ENCODE measurements at regions not wholly inside any gene's neighbourhood (a gene's known extent, or its start where the extent isn't known, plus 50 kb on each side); places are given as distances from the start of the nearest gene placed in this dataset.

GRCh38 chr2:45332094-45332493 lies 279.0 kb downstream of the SRBD1 start (continued):
- TF ChIP-seq MAX (IDR thresholded peaks at IDR 0.05): no peak

GRCh38 chr2:45331410-45331786 lies 279.7 kb downstream of the SRBD1 start:
- Histone ChIP-seq H3K27ac (ENCODE audit: low read depth in 1 of 2, low read length in 2 of 2) (no peak overlapping the region), H3K27me3 (ENCODE audit: control insufficient read depth in 4 of 4, insufficient read depth in 4 of 4, low read length in 3 of 4) (no peaks in the 10 kb centered on the region), H3K4me3 (ENCODE audit: low read depth in 1 of 3, low read length in 3 of 3) (no peak overlapping the region), H3K36me3 (ENCODE audit: control insufficient read depth in 4 of 4, insufficient read depth in 3 of 4, low read depth in 1 of 4, low read length in 3 of 4) (no peaks in the 10 kb centered on the region), H3K4me1 (ENCODE audit: control insufficient read depth in 4 of 4, insufficient read depth in 4 of 4, low read length in 3 of 4) (peaks cover 10 to 22% (median 18%) of the 10 kb centered on the region in 4 donors), H3K9ac (ENCODE audit: low read depth in 1 of 2, low read length in 2 of 2) (no peak overlapping the region), H3K9me3 (ENCODE audit: control insufficient read depth in 4 of 4, low read length in 3 of 4) (no peaks in the 10 kb centered on the region)
- TF ChIP-seq MAX (IDR thresholded peaks at IDR 0.05): no peak
- no peak for TF ChIP-seq JUND (IDR thresholded peaks at IDR 0.05)
- TF ChIP-seq RXRA (IDR thresholded peaks at IDR 0.05): no peak
- TF ChIP-seq FOXA2 (IDR thresholded peaks at IDR 0.05): no peak
- no peak for TF ChIP-seq ZBTB33 (IDR thresholded peaks at IDR 0.05)
- no peak for TF ChIP-seq CTCF (IDR thresholded peaks at IDR 0.05; ENCODE audit: low read depth, low read length, missing input control)
- no peak for DNase-seq (ENCODE audit: low spot score)
- 36% methylated on average over 7 of the region's 7 CpGs for WGBS

GRCh38 chr2:45330637-45331409 lies 280.2 kb downstream of the SRBD1 start:
- Histone ChIP-seq H3K27me3 (ENCODE audit: control insufficient read depth in 4 of 4, insufficient read depth in 4 of 4, low read length in 3 of 4) (no peaks in the 10 kb centered on the region), H3K4me1 (ENCODE audit: control insufficient read depth in 4 of 4, insufficient read depth in 4 of 4, low read length in 3 of 4) (peaks cover 10 to 22% (median 18%) of the 10 kb centered on the region in 4 donors), H3K9me3 (ENCODE audit: control insufficient read depth in 4 of 4, low read length in 3 of 4) (no peaks in the 10 kb centered on the region), H3K9ac (ENCODE audit: low read depth in 1 of 2, low read length in 2 of 2) (no peak overlapping the region), H3K4me3 (ENCODE audit: low read depth in 1 of 3, low read length in 3 of 3) (no peak overlapping the region), H3K36me3 (ENCODE audit: control insufficient read depth in 4 of 4, insufficient read depth in 3 of 4, low read depth in 1 of 4, low read length in 3 of 4) (no peaks in the 10 kb centered on the region), H3K27ac (ENCODE audit: low read depth in 1 of 2, low read length in 2 of 2) (no peak overlapping the region)
- TF ChIP-seq RXRA (IDR thresholded peaks at IDR 0.05): peak; percentile 39 to 51
- TF ChIP-seq YY1 (IDR thresholded peaks at IDR 0.05): no peak
- TF ChIP-seq TAF1 (conservative IDR thresholded peaks at IDR 0.05): no peak
- TF ChIP-seq EGR1 (IDR thresholded peaks at IDR 0.05; ENCODE audit: low read depth in 2 of 2): no peak
- no peak for TF ChIP-seq ZBTB33 (IDR thresholded peaks at IDR 0.05)
- TF ChIP-seq RAD21 (IDR thresholded peaks at IDR 0.05): peak in 1 of 2 donors; percentile 25
- peak; percentile 67 for TF ChIP-seq FOXA1 (IDR thresholded peaks at IDR 0.05)
- TF ChIP-seq JUND (IDR thresholded peaks at IDR 0.05): peak in 1 of 2 donors; percentile 16
- TF ChIP-seq HNF4A (conservative IDR thresholded peaks at IDR 0.05): peak; percentile 34 to 41
- TF ChIP-seq CTCF (IDR thresholded peaks at IDR 0.05; ENCODE audit: low read depth, low read length, missing input control): no peak
- peak; percentile 57 for TF ChIP-seq SP1 (IDR thresholded peaks at IDR 0.05)
- TF ChIP-seq FOXA2 (IDR thresholded peaks at IDR 0.05): peak; percentile 74
- no peak for DNase-seq (ENCODE audit: low spot score)
- 40% methylated on average over 8 of the region's 8 CpGs for WGBS
